GM19238 (cell line): ENCODE measurements at regions not wholly inside any gene's neighbourhood (a gene's known extent, or its start where the extent isn't known, plus 50 kb on each side); places are given as distances from the start of the nearest gene placed in this dataset.

Experiments used
- DNase-seq: peaks from one replicate; pipeline ENCODE4 v3.0.0; 2011; ENCODE audit warnings: low spot score; ENCODE audit not compliant: insufficient read length

DNA sequence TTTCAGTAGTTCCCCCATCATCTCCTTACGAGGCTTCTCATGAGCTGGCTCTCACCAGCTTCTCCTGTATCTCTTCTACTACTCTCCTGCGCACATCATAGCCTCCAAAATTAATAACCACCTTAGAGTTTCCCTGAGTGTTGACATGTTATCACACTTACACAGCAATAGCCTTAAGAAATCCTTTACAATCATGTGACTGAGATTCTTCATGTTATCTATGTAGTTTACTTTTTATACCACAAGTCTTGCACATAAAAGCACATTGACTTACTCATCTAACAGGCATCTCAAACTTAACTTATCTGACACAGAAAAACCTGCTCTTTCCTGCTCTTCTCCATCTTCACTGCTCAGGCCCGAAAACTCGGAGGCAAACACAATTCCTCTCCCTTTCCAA lies 103.7 kb upstream of the TAB2 start:
- no peak for DNase-seq

DNA sequence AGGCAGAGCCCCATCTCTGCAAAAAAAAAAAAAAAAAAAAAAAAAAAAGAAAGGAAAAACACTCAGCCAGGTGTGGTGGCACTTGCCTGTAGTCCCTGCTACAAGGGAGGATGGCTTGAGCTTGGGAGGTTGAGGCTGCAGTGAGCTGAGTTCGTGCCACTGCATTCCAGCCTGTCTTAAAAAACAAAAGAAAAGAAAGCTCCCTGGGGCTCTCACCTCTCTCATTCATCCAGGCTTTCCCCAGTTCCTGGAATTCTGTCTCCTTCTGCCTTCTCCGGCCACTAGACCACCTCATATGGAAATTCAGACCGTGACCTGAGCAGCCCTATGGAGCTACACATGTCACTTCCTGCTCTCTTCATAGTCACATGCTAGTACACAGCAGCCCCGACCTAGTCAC lies 101.1 kb upstream of the TAB2 start:
- no peak for DNase-seq

DNA sequence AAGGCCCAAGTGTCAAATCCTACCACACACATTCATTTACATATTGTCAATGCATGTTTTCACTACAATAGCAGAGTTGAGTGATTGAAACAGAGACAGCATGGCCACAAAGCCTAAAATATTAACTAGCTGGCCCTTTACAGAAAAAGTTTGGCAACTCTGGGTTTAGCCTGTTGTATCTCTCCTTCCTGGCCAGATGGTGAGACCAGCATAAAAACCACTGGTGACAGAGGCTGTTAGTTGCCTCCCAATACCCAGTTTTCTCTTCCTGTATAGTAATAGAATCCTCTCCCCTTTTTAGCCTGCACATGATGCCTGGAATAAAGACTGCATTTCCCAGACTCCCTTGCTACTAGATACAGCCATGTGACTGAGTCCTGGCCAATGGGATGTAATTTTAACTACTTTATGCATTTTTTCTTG lies 100.0 kb upstream of the TAB2 start:
- DNase-seq, result no peak

- no peak for DNase-seq
Observed at GRCh38 chr6:149218471-149218870, 99.0 kb upstream of the TAB2 start.

GRCh38 chr6:149218915-149219314 lies 98.6 kb upstream of the TAB2 start:
- DNase-seq, result no peak

- no peak for DNase-seq
Observed at GRCh38 chr6:149220882-149221773, 96.4 kb upstream of the TAB2 start.

- no peak for DNase-seq
Observed at GRCh38 chr6:149221774-149222070, 95.8 kb upstream of the TAB2 start.

DNA sequence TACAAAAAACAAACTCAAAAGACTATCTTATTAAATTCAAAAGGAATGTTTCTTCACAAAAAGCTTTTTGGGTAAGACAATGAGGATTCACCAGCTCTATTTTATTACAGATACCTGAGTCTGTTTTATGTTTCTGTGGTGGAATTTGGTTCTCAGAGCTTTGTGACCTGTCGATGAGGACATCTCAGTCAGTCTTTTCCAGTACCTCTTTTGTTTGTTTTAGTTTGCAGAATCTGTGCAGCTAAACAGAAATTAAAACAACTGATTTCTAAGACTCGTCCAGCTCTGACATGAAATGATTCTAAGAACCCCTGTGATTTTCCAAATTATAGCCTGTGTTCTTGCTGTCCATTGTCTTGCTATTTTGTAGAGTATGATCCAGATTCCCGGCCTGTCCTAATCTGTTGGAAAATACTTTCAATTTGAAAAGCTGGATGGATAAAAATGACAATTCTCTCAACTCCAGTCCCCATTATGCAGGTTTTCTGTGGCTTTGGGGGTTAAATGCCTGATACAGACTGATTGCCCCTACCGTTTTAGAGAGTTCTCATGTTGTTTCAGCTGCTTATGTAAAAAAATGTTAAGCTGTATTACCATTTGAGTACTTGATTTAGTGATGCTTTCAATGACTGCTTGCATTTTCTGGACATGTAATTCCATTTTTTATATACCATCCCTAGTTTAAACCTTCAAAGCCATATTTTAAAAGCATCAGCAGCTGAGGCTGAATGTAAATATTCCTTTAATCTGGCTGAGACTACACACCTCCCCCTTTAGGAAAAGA lies 94.2 kb upstream of the TAB2 start:
- no peak for DNase-seq

DNA sequence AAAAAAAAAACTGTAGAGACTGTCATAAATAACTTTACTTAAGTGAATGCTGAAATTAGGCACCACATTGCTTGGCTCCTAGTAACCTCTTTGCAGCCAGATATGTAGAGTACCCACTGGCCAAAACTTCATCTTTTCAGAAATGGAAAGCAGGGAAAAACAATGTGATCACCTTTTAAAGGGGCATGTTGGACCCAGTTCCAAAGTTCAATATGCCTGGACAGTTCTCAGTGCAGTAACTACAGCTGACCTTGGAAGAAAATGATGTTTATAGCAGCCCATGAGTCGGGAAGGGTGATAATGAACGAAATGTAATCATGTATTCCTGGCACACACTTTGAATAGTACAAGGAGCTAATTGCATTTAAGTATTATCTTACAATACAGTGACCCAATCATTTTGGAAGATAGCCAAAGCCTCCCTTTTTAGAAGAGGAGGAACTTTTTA lies 93.6 kb upstream of the TAB2 start:
- no peak for DNase-seq

DNA sequence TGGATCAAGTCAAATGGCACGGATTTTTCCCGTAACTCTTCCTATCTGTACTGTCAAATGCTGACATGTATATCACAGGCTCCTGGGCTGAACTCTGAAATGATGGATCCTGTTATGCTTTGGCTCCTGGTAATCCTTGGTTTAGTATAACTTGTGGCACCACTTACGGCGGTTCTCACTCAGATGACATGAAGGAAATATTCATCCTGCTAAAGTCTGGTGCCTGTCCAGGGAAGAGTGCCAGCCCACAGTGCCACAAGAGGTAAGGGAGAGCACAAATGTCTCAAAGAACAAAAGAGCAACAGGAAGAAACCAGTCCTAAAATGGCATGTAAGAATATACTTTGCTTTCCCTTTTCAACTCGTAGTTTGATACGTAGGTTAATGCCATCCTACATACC lies 93.1 kb upstream of the TAB2 start:
- DNase-seq, result no peak

GRCh38 chr6:149225370-149225769 lies 92.1 kb upstream of the TAB2 start:
- DNase-seq, result no peak

- no peak for DNase-seq
Observed at GRCh38 chr6:149225946-149226345, 91.6 kb upstream of the TAB2 start.

DNA sequence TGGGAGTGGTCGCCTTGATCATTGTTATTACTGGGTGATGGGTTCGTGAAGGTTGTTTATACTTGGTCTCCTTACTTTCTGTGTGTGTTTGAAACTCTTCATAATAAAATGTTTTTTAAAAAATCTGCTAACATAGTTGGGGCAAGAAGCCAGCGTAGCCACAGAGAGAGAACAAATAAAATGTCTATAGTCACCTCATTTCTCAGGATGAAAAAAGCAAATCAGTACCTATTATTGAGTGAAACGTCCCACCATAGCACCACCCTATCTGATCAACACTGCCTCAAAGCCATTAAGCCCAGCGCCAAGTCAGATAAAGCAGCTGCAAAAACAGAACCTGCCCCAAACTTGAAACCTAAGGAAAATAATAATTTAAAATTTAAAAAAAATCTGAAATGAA lies 89.7 kb upstream of the TAB2 start:
- DNase-seq, result no peak

DNA sequence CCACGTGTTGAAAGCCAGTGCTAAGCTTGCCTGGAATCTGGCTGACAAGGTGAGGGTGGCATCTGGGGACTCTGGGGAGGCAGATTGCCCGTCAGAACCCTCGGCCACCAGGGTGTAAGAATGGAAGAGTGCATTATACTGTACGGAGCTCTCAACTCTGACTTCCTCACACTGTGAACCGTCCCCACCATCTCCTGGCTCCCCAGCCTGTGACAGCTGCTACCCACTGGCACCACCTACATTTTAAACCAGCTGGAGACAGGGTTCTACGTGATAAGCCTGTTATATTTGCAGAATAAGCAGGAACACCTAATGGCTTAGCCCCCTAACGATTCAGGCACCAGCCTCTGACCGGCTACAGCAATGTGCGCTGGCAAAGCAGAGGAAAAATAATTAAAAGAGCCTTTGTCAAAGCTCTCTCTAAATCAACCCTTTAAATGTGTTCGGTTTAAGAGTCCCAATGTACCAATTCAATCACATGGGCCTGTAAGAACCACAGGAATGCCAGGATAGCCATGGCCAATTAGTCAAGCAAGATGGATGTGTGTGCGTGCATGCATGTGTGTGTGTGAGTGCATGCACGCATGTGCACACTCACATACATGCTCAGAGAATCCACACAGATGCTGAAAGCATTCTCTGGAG lies 89.1 kb upstream of the TAB2 start:
- no peak for DNase-seq

DNA sequence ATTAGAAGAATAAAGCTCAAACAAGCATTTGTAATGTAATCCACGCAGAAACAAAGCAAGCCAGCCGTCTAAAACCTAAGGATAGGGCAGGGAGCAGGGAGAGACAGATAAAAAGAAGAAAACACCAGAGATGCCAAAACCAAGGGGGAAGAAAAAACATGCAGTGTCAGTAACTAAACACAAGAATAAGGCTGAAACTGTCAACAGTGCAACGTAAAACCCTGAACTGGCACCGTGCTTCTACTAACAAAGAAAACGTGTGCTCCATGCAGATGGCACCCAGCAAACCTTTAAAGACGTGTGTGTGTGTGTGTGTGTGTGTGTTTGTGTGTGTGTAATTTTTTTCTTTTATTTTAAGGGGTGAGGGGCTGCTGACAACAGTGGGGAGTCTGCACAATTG lies 88.4 kb upstream of the TAB2 start:
- DNase-seq, result no peak

DNA sequence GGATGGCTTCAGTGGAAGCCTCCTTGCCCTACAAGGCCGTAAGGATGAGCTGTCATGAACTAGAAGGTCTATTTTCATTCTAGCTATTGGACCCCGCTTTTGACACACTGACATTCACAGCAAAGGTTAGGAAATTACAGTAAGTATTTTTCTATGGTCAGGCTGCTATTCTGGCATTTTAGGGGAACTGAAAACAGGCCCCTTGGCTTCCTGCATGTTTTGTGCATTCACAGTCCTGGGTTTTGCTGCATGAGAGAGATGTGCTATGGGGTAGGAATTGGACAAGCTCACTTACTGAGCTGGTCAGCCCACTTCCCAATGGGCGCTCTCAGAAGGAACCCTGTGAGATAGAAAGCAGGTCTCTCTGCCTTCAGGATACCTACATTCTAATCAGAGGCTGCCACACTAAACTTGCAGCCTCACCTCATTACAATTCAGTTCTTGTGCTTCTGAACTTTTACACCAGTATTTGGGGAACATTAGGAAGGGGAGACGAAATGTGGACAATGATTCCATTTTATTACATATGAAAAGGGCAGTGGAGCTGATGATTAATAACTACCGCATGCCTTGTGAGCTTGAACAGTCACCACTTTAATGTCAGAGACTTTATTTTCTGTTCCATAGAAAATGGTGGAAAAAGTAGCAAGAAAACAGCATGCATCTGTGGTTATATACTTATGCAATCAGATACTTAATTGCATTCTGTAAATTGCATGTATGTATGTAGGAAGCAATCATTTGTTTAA lies 86.6 kb upstream of the TAB2 start:
- DNase-seq, result no peak

DNA sequence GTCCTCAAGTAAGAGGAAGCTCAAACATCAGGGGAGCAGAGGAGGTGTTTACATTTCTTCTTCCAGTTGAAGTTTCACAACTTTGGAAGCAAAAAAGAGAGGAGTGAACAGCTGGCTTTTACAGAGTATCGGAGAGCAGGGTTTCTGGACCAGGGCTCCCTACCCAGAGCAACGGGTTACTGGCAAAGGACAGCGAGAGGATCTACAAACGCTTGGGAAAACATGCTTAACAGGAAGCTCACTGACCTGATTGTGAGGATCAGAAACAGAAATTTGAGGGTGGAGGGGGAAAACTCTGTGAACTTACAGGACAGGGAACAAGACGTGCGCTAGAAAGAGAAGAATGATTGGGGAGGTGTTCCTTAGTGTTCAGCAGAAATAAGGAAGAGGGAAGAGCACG lies 85.7 kb upstream of the TAB2 start:
- no peak for DNase-seq

DNA sequence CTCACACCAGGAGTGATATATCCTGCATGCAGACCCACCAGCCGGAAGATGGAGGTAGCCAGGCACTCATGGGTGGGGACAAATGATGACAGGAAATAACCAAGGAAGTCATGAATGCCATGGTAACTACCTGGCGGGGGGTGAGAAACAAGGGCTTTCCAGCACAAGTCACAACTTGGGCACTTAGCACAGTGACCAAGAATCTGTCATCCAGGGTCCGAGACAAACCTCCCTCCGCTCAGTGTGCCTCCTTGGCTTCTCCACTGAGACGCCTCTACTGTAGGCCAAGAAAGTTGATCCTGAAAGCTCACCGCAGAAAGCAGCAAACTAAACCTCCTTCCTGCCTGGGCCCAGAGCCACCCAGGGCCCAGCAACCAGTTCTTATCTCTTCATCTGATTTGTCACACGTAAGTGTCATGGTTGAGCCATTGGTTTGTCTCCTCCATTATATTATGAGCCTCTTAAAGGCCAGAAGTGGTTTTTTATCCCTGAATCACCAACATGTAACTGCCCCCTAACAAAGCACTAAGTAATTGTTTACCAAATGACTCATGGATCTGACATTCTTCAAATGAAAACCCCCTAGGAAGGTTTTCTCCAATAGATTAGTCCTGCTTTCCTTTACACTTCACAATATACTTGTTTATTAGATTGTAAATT lies 84.3 kb upstream of the TAB2 start:
- no peak for DNase-seq

DNA sequence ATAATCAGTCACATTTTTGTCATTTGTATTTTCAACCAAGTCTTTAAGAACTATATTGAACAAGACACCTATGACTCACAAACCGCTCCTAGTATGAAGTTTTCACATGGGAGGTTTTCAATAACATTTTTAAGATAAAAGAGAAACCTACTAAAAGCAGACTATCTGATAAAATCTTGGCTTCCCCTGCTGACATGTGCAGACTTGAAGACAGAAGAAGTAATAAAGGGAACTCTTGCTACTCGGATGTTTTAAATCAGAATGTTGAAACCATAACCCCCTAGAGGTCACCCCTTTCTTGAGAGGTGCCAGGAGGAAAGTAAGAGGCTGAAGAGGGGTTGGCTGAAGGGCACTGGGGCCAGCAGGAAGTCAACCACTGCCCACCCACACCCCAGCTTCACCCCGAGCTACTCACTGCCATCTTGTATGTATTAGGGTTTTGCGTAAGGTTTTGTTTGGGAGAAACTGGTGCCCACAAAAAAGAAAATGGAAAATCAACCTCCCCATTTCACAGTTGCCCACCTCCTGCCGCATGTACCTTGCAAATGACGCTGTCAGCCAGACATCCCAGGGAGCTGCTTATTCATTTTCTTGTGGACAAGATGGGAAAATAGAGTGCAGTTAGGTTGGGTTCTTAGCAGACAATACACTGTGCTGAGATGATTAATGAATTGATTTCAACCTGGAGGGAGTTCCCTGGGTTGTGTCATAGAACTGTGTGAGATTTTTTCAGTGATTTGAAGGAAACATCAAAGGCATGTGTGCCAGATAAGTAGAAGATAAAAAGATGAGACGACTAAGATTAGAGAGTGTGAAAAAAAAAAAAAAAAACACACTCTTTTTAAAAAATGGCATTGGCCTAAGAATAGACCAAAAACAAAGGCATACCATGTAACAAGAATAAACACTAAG lies 83.2 kb upstream of the TAB2 start:
- no peak for DNase-seq

DNA sequence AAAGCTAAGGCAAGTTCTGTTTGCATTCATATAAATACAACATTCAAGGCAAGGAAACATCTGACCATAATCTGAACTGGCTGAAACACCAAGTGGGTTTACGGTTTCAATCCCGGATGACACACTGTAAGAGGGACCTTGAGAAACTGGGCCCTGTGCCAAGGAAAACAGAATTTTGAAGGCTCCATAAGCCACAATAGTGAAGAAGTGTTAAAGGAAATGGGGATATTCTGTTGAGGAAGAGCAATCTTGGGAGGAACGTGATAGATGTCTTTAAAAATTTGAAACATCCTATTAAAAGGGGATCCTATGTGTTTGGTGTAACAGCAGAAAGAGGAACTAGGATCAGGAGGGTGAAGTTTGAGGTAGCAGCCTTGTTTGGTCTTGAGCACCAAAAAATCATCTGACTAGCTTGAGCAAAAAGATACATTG lies 82.4 kb upstream of the TAB2 start:
- DNase-seq, result no peak
